Glutamatergic neuron (in vitro differentiated cells): ENCODE measurements at regions not wholly inside any gene's neighbourhood (a gene's known extent, or its start where the extent isn't known, plus 50 kb on each side); places are given as distances from the start of the nearest gene placed in this dataset.

Experiments
- DNase-seq: peaks from one replicate; pipeline ENCODE4 v3.0.0; 2022
- H3K27ac Mint-ChIP-seq: one replicate; pipeline ENCODE4 v1.8.0; 2020; ENCODE audit warnings: mild to moderate bottlenecking, mixed read lengths, inconsistent platforms; ENCODE audit not compliant: unreplicated experiment
- H3K27me3 Mint-ChIP-seq: one replicate; pipeline ENCODE4 v1.8.0; 2020; ENCODE audit warnings: mild to moderate bottlenecking, moderate library complexity, mixed read lengths, inconsistent platforms; ENCODE audit not compliant: unreplicated experiment
- H3K36me3 Mint-ChIP-seq: one replicate; pipeline ENCODE4 v1.8.0; 2020; ENCODE audit warnings: mild to moderate bottlenecking, mixed read lengths, inconsistent platforms; ENCODE audit not compliant: unreplicated experiment
- H3K4me1 Mint-ChIP-seq: one replicate; pipeline ENCODE4 v1.8.0; 2020; ENCODE audit warnings: mild to moderate bottlenecking, low read depth, mixed read lengths, inconsistent platforms; ENCODE audit not compliant: unreplicated experiment
- H3K4me3 Mint-ChIP-seq: one replicate; pipeline ENCODE4 v1.8.0; 2020; ENCODE audit warnings: mild to moderate bottlenecking, mixed read lengths, inconsistent platforms; ENCODE audit not compliant: unreplicated experiment
- H3K9me3 Mint-ChIP-seq: one replicate; pipeline ENCODE4 v1.8.0; 2020; ENCODE audit warnings: mild to moderate bottlenecking, moderate library complexity, mixed read lengths, inconsistent platforms; ENCODE audit not compliant: unreplicated experiment
- TF ChIP-seq, protein P1 (sequence below): fragments of 200-600 bp; sonication (generic); IDR thresholded peaks from one replicate; pipeline ENCODE4 v1.5.0; 2021; ENCODE audit not compliant: partially characterized antibody, unreplicated experiment

DNA sequence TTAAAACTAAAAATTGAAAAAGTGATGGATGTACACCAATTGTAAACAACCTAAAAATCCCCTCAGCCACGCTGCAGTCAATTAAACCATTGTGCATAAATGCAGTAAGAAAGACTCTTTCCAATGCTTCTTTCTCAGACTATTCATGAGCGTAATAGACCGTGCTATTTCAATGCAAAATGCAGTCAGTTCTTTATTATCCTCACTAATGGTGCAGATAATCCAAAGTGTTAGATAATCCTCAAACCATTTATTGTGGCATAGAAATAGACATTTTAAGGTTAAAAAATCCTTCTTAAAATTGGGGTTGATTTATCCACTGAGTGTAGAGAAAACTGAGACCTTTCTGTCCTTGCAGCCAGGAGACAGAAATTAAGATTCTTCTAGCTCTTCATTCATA, 1862.8 kb downstream of the EFNA5 start:
- no peak for DNase-seq
- Mint-ChIP-seq H3K4me1 (peaks cover 3% of the 10 kb centered on the region), H3K9me3 (peaks cover 6% of the 10 kb centered on the region), H3K27me3 (peaks cover 7% of the 10 kb centered on the region), H3K36me3 (peaks cover 7% of the 10 kb centered on the region), H3K27ac (no peak overlapping the region), H3K4me3 (no peak overlapping the region)
- TF ChIP-seq, protein P1, sequence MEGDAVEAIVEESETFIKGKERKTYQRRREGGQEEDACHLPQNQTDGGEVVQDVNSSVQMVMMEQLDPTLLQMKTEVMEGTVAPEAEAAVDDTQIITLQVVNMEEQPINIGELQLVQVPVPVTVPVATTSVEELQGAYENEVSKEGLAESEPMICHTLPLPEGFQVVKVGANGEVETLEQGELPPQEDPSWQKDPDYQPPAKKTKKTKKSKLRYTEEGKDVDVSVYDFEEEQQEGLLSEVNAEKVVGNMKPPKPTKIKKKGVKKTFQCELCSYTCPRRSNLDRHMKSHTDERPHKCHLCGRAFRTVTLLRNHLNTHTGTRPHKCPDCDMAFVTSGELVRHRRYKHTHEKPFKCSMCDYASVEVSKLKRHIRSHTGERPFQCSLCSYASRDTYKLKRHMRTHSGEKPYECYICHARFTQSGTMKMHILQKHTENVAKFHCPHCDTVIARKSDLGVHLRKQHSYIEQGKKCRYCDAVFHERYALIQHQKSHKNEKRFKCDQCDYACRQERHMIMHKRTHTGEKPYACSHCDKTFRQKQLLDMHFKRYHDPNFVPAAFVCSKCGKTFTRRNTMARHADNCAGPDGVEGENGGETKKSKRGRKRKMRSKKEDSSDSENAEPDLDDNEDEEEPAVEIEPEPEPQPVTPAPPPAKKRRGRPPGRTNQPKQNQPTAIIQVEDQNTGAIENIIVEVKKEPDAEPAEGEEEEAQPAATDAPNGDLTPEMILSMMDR: no peak

DNA sequence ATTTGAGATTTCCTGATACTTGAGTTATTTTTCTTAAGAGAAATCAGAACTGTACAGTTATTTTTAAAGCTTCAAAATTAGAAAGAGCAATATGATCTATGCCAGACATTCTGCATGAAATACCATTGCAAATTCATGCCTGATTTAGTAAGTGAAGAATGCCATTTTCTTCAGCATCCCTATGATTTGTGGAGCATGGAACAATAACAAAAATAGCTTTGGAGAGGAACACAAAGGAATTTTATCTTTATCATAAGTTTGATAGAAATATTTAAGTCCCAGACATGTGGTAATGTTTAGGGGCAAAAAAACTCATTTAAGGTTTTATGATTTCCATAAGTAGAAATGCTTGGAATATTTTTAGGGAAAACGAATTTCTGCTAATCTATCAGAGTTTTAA, 1863.4 kb downstream of the EFNA5 start:
- Mint-ChIP-seq H3K36me3 (peaks cover 10% of the 10 kb centered on the region), H3K9me3 (peaks cover 6% of the 10 kb centered on the region), H3K4me3 (no peak overlapping the region), H3K4me1 (peaks cover 3% of the 10 kb centered on the region), H3K27me3 (peaks cover 7% of the 10 kb centered on the region), H3K27ac (no peak overlapping the region)
- DNase-seq: no peak
- TF ChIP-seq, protein P1: no peak

DNA sequence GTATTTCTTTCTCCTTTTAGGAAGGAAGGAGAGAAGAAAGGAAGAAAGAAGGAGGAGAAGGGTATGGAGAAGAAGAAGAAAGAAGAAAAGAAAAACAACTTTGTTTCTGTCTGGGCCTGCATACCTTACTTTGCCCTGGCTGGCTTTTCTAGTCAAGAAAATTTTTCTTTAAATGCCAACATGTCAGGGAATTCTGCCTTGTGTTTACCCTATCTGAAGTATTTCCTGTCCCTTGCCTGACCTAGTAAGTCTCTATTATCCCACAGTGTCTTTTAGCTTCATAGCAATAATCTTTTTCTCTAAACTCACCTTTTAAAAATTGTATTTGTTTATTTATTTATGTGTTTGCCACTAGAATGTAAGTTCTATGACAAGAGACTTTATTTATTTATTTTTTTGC, 1864.1 kb downstream of the EFNA5 start:
- peaks cover 3% of the 10 kb centered on the region for H3K4me1 Mint-ChIP-seq
- H3K9me3 Mint-ChIP-seq: peaks cover 6% of the 10 kb centered on the region

DNA sequence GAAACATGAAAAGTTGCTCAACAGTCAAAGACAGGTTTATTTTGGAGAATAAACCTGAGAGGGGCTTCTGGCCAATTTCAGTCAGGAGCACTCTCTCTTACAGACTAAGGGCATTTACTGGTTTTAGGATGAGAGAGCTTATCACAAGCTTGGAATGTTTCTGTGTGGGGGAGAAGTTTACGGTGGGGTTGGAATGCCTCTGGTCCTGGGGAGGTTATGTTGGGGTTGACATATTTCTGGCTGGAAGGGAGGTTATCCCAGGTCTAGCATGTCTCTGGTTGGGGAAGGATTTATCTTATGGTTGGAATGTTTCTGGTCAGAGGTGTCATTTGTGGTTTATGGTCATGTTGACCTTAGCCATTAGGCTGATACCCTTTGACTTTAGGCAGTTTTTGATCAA, 1867.3 kb downstream of the EFNA5 start:
- TF ChIP-seq, protein P1: no peak
- no peak for DNase-seq
- Mint-ChIP-seq H3K4me1 (no peaks in the 10 kb centered on the region), H3K36me3 (peaks cover 10% of the 10 kb centered on the region), H3K9me3 (peaks cover 6% of the 10 kb centered on the region), H3K27ac (no peak overlapping the region), H3K27me3 (peaks cover 7% of the 10 kb centered on the region), H3K4me3 (no peak overlapping the region)

More for the DNA sequence above, 1864.1 kb downstream of the EFNA5 start:
- Mint-ChIP-seq H3K27ac (no peak overlapping the region), H3K4me3 (no peak overlapping the region), H3K36me3 (peaks cover 10% of the 10 kb centered on the region), H3K27me3 (peaks cover 7% of the 10 kb centered on the region)
- TF ChIP-seq, protein P1: no peak
- no peak for DNase-seq

DNA sequence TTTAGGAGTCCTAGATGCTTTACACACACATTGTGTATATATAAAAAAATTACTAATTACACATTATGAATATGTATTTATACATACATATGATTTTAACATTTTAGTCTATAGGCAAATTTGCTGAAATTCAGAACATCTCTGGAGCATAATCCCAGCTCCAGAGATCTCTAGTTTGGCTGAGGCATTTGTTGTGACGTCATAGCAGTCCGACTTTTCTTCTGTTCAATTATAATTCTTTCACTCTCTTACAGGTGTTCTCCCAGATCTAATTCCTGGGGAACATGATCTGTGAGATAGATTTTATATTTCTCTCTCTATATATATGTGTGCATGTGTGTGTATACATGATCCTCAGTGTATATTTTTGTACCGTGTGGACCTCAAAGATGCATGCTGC, 1876.2 kb downstream of the EFNA5 start:
- no peaks in the 10 kb centered on the region for H3K9me3 Mint-ChIP-seq
- DNase-seq: no peak

More for the DNA sequence above, 1876.2 kb downstream of the EFNA5 start:
- TF ChIP-seq, protein P1: no peak
- no peaks in the 10 kb centered on the region for H3K36me3 Mint-ChIP-seq
- no peak overlapping the region for H3K27ac Mint-ChIP-seq
- H3K4me3 Mint-ChIP-seq: no peak overlapping the region
- no peaks in the 10 kb centered on the region for H3K27me3 Mint-ChIP-seq
- no peaks in the 10 kb centered on the region for H3K4me1 Mint-ChIP-seq
